Esophagus muscularis mucosa (tissue), 4 donors: ENCODE measurements at regions not wholly inside any gene's neighbourhood (a gene's known extent, or its start where the extent isn't known, plus 50 kb on each side); places are given as distances from the start of the nearest gene placed in this dataset.
A peak's percentile ranks its signal among the peaks of the same experiment; 100 is the strongest.

Source experiments
- DNase-seq: peaks from one replicate; pipeline ENCODE4 v3.0.0-alpha.2; 2017; ENCODE audit errors: extremely low spot score
- H3K27ac ChIP-seq, 4 donors: fragments of 200-600 bp; sonication (generic); replicated peaks in 1 of 4; 1 replicate in 3 of 4; 2 replicates in 1 of 4; pipeline ENCODE4 v1.5.1; 2016 to 2019; ENCODE audit warnings: mild to moderate bottlenecking in 1 of 4
- H3K27me3 ChIP-seq, 4 donors: fragments of 200-600 bp; sonication (generic); one replicate each; pipeline versions ENCODE4 v1.5.1 to v1.6.0; 2016 to 2019
- H3K36me3 ChIP-seq, 4 donors: fragments of 200-600 bp; sonication (generic); one replicate each; pipeline ENCODE4 v1.5.1; 2016 to 2019
- H3K4me1 ChIP-seq, 4 donors: fragments of 200-600 bp; sonication (generic); one replicate each; pipeline ENCODE4 v1.5.1; 2016 to 2019
- H3K4me3 ChIP-seq, 4 donors: fragments of 200-600 bp; sonication (generic); 1 replicate in 2 of 4; 2 replicates in 2 of 4; pipeline ENCODE4 v1.5.1; 2016 to 2019; ENCODE audit warnings: mild to moderate bottlenecking in 4 of 4, moderate library complexity in 1 of 4
- H3K9me3 ChIP-seq, 4 donors: fragments of 200-600 bp; sonication (generic); 1 replicate in 3 of 4; 2 replicates in 1 of 4; pipeline ENCODE4 v1.5.1; 2016 to 2019
- EP300 ChIP-seq: sonication (generic); formaldehyde crosslinking; IDR thresholded peaks from one replicate; pipeline ENCODE4 v1.6.1; 2017; ENCODE audit warnings: antibody characterized with exemption
- POLR2A ChIP-seq: fragments of 450-650 bp; IDR thresholded peaks from one replicate; pipeline ENCODE4 v1.6.1; 2017; ENCODE audit warnings: antibody characterized with exemption, moderate library complexity, mild to moderate bottlenecking, low read depth
- POLR2AphosphoS5 ChIP-seq, 2 donors: sonication (generic); formaldehyde crosslinking; IDR thresholded peaks; one replicate each; pipeline ENCODE4 v1.6.1; 2017; ENCODE audit warnings: antibody characterized with exemption in 2 of 2
- WGBS: methylation state at CpG from one replicate; pipeline ENCODE4 v1.1.5; 2018; 5-methylcytosine and 5-hydroxymethylcytosine counted together
- intact Hi-C: fragments of 100-400 bp; cut with DNase I; formaldehyde crosslinking; loops from one replicate; pipeline ENCODE4 v1.15.1; 2023
- TF ChIP-seq, protein P1 (sequence below), 3 experiments: fragments of 200-600 bp in 2 of 3; fragments of 450-650 bp in 1 of 3; sonication (generic) in 2 of 3; IDR thresholded peaks; one replicate each; pipeline ENCODE4 v1.5.1; 2017 to 2019; ENCODE audit warnings: antibody characterized with exemption in 3 of 3, mild to moderate bottlenecking in 2 of 3, moderate library complexity in 1 of 3

DNA sequence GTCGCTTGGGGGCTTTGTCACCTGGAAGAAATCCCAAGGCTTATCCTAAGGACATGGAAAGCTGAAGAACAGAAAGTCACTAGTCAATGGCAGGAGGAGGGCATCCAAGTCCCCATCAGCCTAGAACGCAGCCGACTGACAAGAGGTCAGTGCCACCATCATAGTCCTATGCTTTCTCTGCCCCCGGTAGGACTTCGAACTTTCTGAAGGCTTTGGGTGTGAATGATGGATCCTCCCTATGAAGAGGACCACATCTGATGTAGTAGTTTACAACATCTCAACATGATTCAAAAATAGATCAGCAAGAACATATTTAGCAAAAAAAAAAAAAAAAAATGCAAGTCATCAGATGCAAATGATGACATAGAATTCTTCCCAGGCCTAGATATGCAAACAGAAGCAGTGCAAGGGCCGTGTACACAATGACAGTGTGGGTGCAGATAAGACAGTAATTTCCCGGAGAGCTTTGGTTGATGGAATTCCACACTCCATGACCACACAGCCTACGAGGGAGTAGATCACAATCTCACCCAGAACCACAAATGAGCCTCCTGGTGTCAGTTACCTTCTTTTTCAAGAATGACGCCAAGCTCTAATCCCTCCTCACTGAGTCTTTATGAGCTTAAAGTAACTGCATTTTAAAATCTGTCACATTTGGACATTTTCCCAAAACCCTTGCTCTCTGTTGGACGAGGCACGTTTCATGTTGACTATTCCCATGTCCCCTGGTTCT, 88.2 kb downstream of the PSMG1 start:
- H3K9me3 ChIP-seq = no peaks in the 10 kb centered on the region
- H3K27me3 ChIP-seq = no peaks in the 10 kb centered on the region
- WGBS = 87% methylated on average over 11 of the region's 11 CpGs
- TF ChIP-seq, protein P1, sequence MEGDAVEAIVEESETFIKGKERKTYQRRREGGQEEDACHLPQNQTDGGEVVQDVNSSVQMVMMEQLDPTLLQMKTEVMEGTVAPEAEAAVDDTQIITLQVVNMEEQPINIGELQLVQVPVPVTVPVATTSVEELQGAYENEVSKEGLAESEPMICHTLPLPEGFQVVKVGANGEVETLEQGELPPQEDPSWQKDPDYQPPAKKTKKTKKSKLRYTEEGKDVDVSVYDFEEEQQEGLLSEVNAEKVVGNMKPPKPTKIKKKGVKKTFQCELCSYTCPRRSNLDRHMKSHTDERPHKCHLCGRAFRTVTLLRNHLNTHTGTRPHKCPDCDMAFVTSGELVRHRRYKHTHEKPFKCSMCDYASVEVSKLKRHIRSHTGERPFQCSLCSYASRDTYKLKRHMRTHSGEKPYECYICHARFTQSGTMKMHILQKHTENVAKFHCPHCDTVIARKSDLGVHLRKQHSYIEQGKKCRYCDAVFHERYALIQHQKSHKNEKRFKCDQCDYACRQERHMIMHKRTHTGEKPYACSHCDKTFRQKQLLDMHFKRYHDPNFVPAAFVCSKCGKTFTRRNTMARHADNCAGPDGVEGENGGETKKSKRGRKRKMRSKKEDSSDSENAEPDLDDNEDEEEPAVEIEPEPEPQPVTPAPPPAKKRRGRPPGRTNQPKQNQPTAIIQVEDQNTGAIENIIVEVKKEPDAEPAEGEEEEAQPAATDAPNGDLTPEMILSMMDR (IDR thresholded peaks at IDR 0.05) = no peak
- TF ChIP-seq EP300 (no peak), POLR2AphosphoS5 (IDR thresholded peaks at IDR 0.05) (no peak), POLR2A (no peak)
- intact Hi-C loops = no loop called here
- no peak for DNase-seq
- H3K4me1 ChIP-seq = peaks cover 5 to 20% (median 14%) of the 10 kb centered on the region in 4 donors
- H3K4me3 ChIP-seq = no peak overlapping the region
- H3K27ac ChIP-seq = peak overlapping the region in 1 of 4 donors; percentile 57
- no peaks in the 10 kb centered on the region for H3K36me3 ChIP-seq

DNA sequence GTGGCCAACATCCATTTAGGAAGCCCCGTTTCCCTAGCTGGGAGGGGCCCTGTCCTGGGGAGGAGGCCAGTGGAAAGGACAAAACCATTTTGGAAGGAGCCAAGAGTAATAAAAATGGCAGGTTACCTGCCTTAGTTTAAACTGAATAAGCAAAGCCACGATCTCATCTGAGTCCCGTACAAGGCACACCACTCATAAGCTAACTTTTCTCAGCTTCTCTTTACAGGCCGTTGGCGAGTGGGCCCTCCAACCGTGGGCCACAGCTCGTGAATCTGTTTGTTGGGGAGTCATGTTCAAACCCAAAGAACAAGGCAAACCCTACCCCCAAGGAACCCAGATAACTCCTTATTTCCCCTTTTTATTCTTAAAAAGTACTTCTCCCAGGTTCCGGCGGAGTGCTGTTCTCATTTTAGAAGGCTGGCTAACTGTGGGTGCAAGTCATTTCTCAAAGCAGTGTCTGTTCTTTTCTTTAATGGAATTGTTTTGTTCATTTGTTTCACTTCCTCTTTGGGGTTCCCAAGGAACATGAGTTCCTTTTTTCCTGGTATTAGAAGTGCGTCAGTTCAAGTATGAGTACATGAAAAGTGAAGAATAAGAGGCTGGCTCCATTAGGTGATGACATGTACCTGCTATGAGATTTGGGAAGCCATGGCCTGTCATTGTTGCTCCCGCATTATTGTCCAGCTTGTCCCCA, 89.0 kb downstream of the PSMG1 start:
- peak overlapping the region in 2 of 4 donors; percentile 41 to 62 for H3K27ac ChIP-seq
- H3K4me3 ChIP-seq = no peak overlapping the region
- TF ChIP-seq POLR2AphosphoS5 (IDR thresholded peaks at IDR 0.05) = no peak
- TF ChIP-seq EP300 = no peak
- no peak for TF ChIP-seq POLR2A
- TF ChIP-seq, protein P1 (IDR thresholded peaks at IDR 0.05) = no peak
- WGBS = 72% methylated on average over 11 of the region's 11 CpGs
- no peaks in the 10 kb centered on the region for H3K36me3 ChIP-seq
- intact Hi-C loops = no loop called here
- no peak for DNase-seq
- H3K9me3 ChIP-seq = no peaks in the 10 kb centered on the region
- peaks cover 5 to 22% (median 15%) of the 10 kb centered on the region in 4 donors for H3K4me1 ChIP-seq
- H3K27me3 ChIP-seq = no peaks in the 10 kb centered on the region

GRCh38 chr21:39093526-39093925, 89.7 kb downstream of the PSMG1 start:
- Histone ChIP-seq H3K36me3 (no peaks in the 10 kb centered on the region), H3K27me3 (no peaks in the 10 kb centered on the region), H3K9me3 (no peaks in the 10 kb centered on the region), H3K27ac (peak overlapping the region in 2 of 4 donors; percentile 41 to 62), H3K4me3 (no peak overlapping the region), H3K4me1 (peaks cover 5 to 29% (median 15%) of the 10 kb centered on the region in 4 donors)
- no peak for DNase-seq
- 98% methylated on average over 17 of the region's 17 CpGs for WGBS
- TF ChIP-seq EP300 = no peak
- no peak for TF ChIP-seq POLR2AphosphoS5 (IDR thresholded peaks at IDR 0.05)
- TF ChIP-seq POLR2A = no peak
- intact Hi-C loops = no loop called here

DNA sequence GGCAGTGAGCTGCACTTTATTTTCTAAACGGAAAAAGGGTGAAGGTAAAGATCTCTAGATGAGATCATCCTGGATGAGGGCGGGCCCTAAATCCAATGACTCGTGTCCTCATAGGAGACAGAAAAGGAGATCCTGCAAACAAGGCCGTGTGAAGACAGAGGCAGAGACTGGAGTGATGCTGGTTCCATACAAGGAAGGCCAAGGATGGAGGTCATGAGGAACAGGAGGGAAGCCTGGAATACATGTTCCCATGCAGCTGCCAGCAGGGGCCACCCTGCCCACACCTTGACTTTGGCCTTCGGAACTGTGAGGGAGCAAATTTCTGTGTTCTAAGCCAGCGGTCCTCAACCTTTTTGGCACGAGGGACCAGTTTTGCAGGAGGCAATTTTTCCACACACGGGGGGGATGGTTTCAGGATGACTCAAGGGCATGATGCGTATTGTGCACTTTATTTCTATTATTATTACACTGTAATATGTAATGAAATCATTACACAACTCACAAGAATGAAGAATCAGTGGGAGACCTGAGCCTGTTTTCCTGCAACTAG, 94.3 kb downstream of the PSMG1 start:
- Histone ChIP-seq H3K36me3 (no peaks in the 10 kb centered on the region), H3K27me3 (no peaks in the 10 kb centered on the region), H3K9me3 (no peaks in the 10 kb centered on the region), H3K4me1 (peaks cover 0 to 17% (median 0%) of the 10 kb centered on the region in 4 donors), H3K4me3 (no peak overlapping the region), H3K27ac (peak overlapping the region in 1 of 4 donors; percentile 32)
- no peak for DNase-seq
- 62% methylated on average over 6 of the region's 9 CpGs for WGBS
- intact Hi-C loops = no loop called here
- peak; percentile 22 for TF ChIP-seq POLR2A
- TF ChIP-seq, protein P1 (IDR thresholded peaks at IDR 0.05) = no peak
- peak in 1 of 2 donors; percentile 46 for TF ChIP-seq POLR2AphosphoS5 (IDR thresholded peaks at IDR 0.05)

- intact Hi-C loops = no loop called here
- H3K9me3 ChIP-seq = no peaks in the 10 kb centered on the region
- peaks cover 0 to 19% (median under 1%) of the 10 kb centered on the region in 4 donors for H3K4me1 ChIP-seq
- H3K27me3 ChIP-seq = no peaks in the 10 kb centered on the region
- H3K4me3 ChIP-seq = no peak overlapping the region
- H3K27ac ChIP-seq = no peak overlapping the region
- WGBS = 91% methylated on average over 6 of the region's 6 CpGs
- no peaks in the 10 kb centered on the region for H3K36me3 ChIP-seq
- TF ChIP-seq POLR2AphosphoS5 (IDR thresholded peaks at IDR 0.05) (no peak), POLR2A (no peak), EP300 (no peak)
- TF ChIP-seq, protein P1 (IDR thresholded peaks at IDR 0.05) = no peak
- DNase-seq = no peak
Observed at GRCh38 chr21:39088031-39088370, 95.2 kb downstream of the PSMG1 start.
